Loucy (cell line): ENCODE measurements at regions not wholly inside any gene's neighbourhood (a gene's known extent, or its start where the extent isn't known, plus 50 kb on each side); places are given as distances from the start of the nearest gene placed in this dataset.

ENCODE experiments used
- H2AFZ ChIP-seq: fragments of 200-600 bp; sonication (generic); 2 replicates; pipeline ENCODE4 v1.6.0; 2016; ENCODE audit warnings: antibody characterized with exemption, mild to moderate bottlenecking, low read length, moderate library complexity
- H3F3A ChIP-seq: fragments of 200-600 bp; 2 replicates; pipeline ENCODE4 v1.6.0; 2016; ENCODE audit warnings: antibody characterized with exemption, low read depth, mild to moderate bottlenecking
- H3K27me3 ChIP-seq: fragments of 200-600 bp; sonication (generic); 2 replicates; pipeline ENCODE4 v1.6.1; 2014; ENCODE audit warnings: low read length, mild to moderate bottlenecking; ENCODE audit not compliant: insufficient read depth, poor library complexity, severe bottlenecking
- H3K36me3 ChIP-seq: fragments of 200-600 bp; sonication (generic); 2 replicates; pipeline ENCODE4 v1.6.1; 2016; ENCODE audit warnings: low read length; ENCODE audit not compliant: insufficient read depth
- H3K4me1 ChIP-seq: fragments of 200-600 bp; sonication (generic); 2 replicates; pipeline ENCODE4 v1.5.1; 2014; ENCODE audit warnings: low read length, mild to moderate bottlenecking; ENCODE audit not compliant: insufficient read depth, poor library complexity, severe bottlenecking
- H3K4me2 ChIP-seq: fragments of 200-600 bp; sonication (generic); 2 replicates; pipeline ENCODE4 v1.6.0; 2014; ENCODE audit warnings: antibody characterized with exemption, low read length, low read depth, mild to moderate bottlenecking; ENCODE audit not compliant: poor library complexity, severe bottlenecking
- H3K4me3 ChIP-seq: fragments of 200-600 bp; sonication (generic); 2 replicates; pipeline ENCODE4 v1.5.1; 2014; ENCODE audit warnings: low read length, mild to moderate bottlenecking, mixed read lengths; ENCODE audit not compliant: poor library complexity, severe bottlenecking
- H3K79me2 ChIP-seq: fragments of 200-600 bp; sonication (generic); 2 replicates; pipeline ENCODE4 v1.6.1; 2014; ENCODE audit warnings: low read length; ENCODE audit not compliant: insufficient read depth
- H3K9ac ChIP-seq: fragments of 200-600 bp; sonication (generic); 2 replicates; pipeline ENCODE4 v1.6.0; 2014; ENCODE audit warnings: mild to moderate bottlenecking, low read depth, low read length, moderate library complexity; ENCODE audit not compliant: poor library complexity, severe bottlenecking
- H3K9me2 ChIP-seq: fragments of 200-600 bp; sonication (generic); replicated peaks from 2 replicates; pipeline ENCODE4 v1.6.1; 2016; ENCODE audit warnings: low read depth, low read length, mixed read lengths
- H3K9me3 ChIP-seq: fragments of 200-600 bp; sonication (generic); 2 replicates; pipeline ENCODE4 v1.6.1; 2014; ENCODE audit warnings: mild to moderate bottlenecking, antibody characterized with exemption, low read length, low read depth; ENCODE audit not compliant: insufficient read depth
- H4K20me1 ChIP-seq: fragments of 200-600 bp; sonication (generic); 2 replicates; pipeline ENCODE4 v1.6.0; 2014; ENCODE audit warnings: antibody characterized with exemption, low read length, mild to moderate bottlenecking; ENCODE audit not compliant: insufficient read depth, poor library complexity, severe bottlenecking
- CTCF ChIP-seq: fragments of 200-600 bp; sonication (generic); conservative IDR thresholded peaks from 2 replicates; pipeline ENCODE4 v1.5.1; 2014; ENCODE audit warnings: mild to moderate bottlenecking, antibody characterized with exemption, low read length
- EZH2phosphoT487 ChIP-seq: fragments of 200-600 bp; IDR thresholded peaks from 2 replicates; pipeline ENCODE4 v1.6.1; 2018; ENCODE audit warnings: antibody characterized with exemption, mild to moderate bottlenecking, moderate library complexity, borderline replicate concordance

GRCh38 chr1:187725216-187725615 is 896.5 kb downstream of the PLA2G4A start:
- no peak overlapping the region for H3K4me3 ChIP-seq
- H3K9me2 ChIP-seq = no peaks in the 10 kb centered on the region
- no peaks in the 10 kb centered on the region for H4K20me1 ChIP-seq
- no peak overlapping the region for H2AFZ ChIP-seq
- H3K79me2 ChIP-seq = no peaks in the 10 kb centered on the region
- no peak overlapping the region for H3K4me2 ChIP-seq
- no peaks in the 10 kb centered on the region for H3K4me1 ChIP-seq
- no peaks in the 10 kb centered on the region for H3K27me3 ChIP-seq
- no peaks in the 10 kb centered on the region for H3K36me3 ChIP-seq
- TF ChIP-seq EZH2phosphoT487 (no peak), CTCF (no peak)
- no peak overlapping the region for H3K9ac ChIP-seq
- no peaks in the 10 kb centered on the region for H3K9me3 ChIP-seq
- H3F3A ChIP-seq = no peaks in the 10 kb centered on the region

DNA sequence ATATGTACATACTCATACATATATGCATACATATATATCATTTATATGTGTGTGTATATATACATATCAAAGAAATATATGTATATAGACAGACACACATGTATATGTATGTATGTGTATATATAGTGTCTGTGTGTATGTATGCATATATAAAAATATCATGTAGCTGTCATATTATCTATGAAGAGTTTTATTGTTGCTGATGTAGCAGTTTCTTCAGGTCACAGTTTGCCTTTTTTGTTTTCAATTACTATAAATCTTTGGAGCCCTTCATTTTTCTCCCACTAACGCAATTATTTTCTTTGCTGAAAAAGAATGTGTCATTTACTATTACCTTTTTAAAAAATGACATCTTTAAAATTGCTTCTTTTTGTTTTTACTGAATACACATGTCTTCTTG is 904.5 kb downstream of the PLA2G4A start:
- Histone ChIP-seq H3K27me3 (no peaks in the 10 kb centered on the region), H3K4me1 (no peaks in the 10 kb centered on the region), H3F3A (no peaks in the 10 kb centered on the region), H3K4me3 (no peak overlapping the region), H3K79me2 (no peaks in the 10 kb centered on the region), H2AFZ (no peak overlapping the region), H3K9me2 (no peaks in the 10 kb centered on the region), H3K4me2 (no peak overlapping the region), H4K20me1 (no peaks in the 10 kb centered on the region), H3K9me3 (no peaks in the 10 kb centered on the region), H3K9ac (no peak overlapping the region), H3K36me3 (no peaks in the 10 kb centered on the region)
- TF ChIP-seq CTCF = no peak
- no peak for TF ChIP-seq EZH2phosphoT487

DNA sequence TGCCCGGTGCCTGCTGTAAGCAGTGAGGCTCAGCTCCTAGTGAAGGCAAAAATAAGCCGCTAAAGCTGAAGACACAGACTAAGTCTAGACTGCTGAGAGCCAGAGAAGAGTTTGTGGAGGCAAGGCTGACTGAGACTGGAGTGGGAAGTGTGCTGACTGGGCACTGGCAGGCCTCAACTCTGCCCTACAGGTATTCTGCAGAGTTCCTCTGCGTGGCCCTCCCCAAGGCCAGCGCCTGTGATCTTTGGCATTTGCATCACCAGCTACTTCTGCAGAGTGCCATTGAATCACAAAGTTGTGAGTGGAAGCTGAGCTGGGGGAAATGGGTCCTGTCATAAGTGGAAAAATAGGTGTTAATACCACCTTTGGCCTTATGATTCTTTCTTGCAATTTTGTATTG is 905.7 kb downstream of the PLA2G4A start:
- H3K36me3 ChIP-seq = no peaks in the 10 kb centered on the region
- H3K9me3 ChIP-seq = no peaks in the 10 kb centered on the region
- H3K9me2 ChIP-seq = no peaks in the 10 kb centered on the region
- H3K9ac ChIP-seq = no peak overlapping the region
- no peaks in the 10 kb centered on the region for H3K27me3 ChIP-seq
- no peaks in the 10 kb centered on the region for H3F3A ChIP-seq
- no peak overlapping the region for H2AFZ ChIP-seq
- no peak overlapping the region for H3K4me3 ChIP-seq
- no peaks in the 10 kb centered on the region for H4K20me1 ChIP-seq
- TF ChIP-seq EZH2phosphoT487 = no peak
- TF ChIP-seq CTCF = no peak
- no peaks in the 10 kb centered on the region for H3K4me1 ChIP-seq
- no peak overlapping the region for H3K4me2 ChIP-seq
- H3K79me2 ChIP-seq = no peaks in the 10 kb centered on the region
